Neuron (in vitro differentiated cells): ENCODE measurements at regions not wholly inside any gene's neighbourhood (a gene's known extent, or its start where the extent isn't known, plus 50 kb on each side); places are given as distances from the start of the nearest gene placed in this dataset.
"Not testable (repeated sequence)": the region's sequence is repeated elsewhere in the genome, so short reads cannot be mapped to it uniquely, and the experiment has no call there.

ENCODE experiments used
- H2AFZ ChIP-seq: one replicate; pipeline ENCODE4 v1.6.1; 2013; ENCODE audit warnings: low read depth, mild to moderate bottlenecking, inconsistent platforms, low read length, moderate library complexity
- H3K27me3 ChIP-seq: one replicate; pipeline ENCODE4 v1.6.1; 2013; ENCODE audit warnings: low read length; ENCODE audit not compliant: insufficient read depth
- H3K36me3 ChIP-seq: one replicate; pipeline ENCODE4 v1.6.1; 2013; ENCODE audit warnings: low read length; ENCODE audit not compliant: insufficient read depth
- H3K4me1 ChIP-seq: one replicate; pipeline ENCODE4 v1.6.1; 2013; ENCODE audit warnings: low read length; ENCODE audit not compliant: insufficient read depth
- H3K4me3 ChIP-seq: 2 replicates; pipeline ENCODE4 v1.5.1; 2013; ENCODE audit warnings: mild to moderate bottlenecking, low read length, moderate library complexity
- H3K9me3 ChIP-seq: one replicate; pipeline ENCODE4 v1.6.1; 2013; ENCODE audit warnings: low read length

- H3K4me1 ChIP-seq, result peaks cover 3% of the 10 kb centered on the region
- no peaks in the 10 kb centered on the region for H3K9me3 ChIP-seq
- no peaks in the 10 kb centered on the region for H3K27me3 ChIP-seq
- H2AFZ ChIP-seq, result no peak overlapping the region
- H3K4me3 ChIP-seq, result no peak overlapping the region
- H3K36me3 ChIP-seq, result no peaks in the 10 kb centered on the region
Measured at GRCh38 chr3:146712806-146713205, 107.7 kb upstream of the PLSCR5 start.

- Histone ChIP-seq H3K4me3 (no peak overlapping the region), H2AFZ (no peak overlapping the region), H3K27me3 (no peaks in the 10 kb centered on the region), H3K36me3 (no peaks in the 10 kb centered on the region), H3K9me3 (no peaks in the 10 kb centered on the region), H3K4me1 (peaks cover 3% of the 10 kb centered on the region)
Measured at GRCh38 chr3:146709969-146710368, 104.8 kb upstream of the PLSCR5 start.

- H3K27me3 ChIP-seq, result no peaks in the 10 kb centered on the region
- no peak overlapping the region for H2AFZ ChIP-seq
- H3K4me1 ChIP-seq, result peaks cover 3% of the 10 kb centered on the region
- no peak overlapping the region for H3K4me3 ChIP-seq
- H3K36me3 ChIP-seq, result no peaks in the 10 kb centered on the region
- H3K9me3 ChIP-seq, result no peaks in the 10 kb centered on the region
Measured at GRCh38 chr3:146705225-146705624, 100.1 kb upstream of the PLSCR5 start.

- Histone ChIP-seq H3K4me1 (no peaks in the 10 kb centered on the region), H2AFZ (no peak overlapping the region), H3K4me3 (no peak overlapping the region), H3K9me3 (no peaks in the 10 kb centered on the region), H3K27me3 (no peaks in the 10 kb centered on the region), H3K36me3 (no peaks in the 10 kb centered on the region)
Measured at GRCh38 chr3:146702237-146702636, 97.1 kb upstream of the PLSCR5 start.

GRCh38 chr3:146701246-146701645 lies 96.1 kb upstream of the PLSCR5 start:
- no peaks in the 10 kb centered on the region for H3K4me1 ChIP-seq
- H2AFZ ChIP-seq, result no peak overlapping the region
- no peak overlapping the region for H3K4me3 ChIP-seq
- H3K9me3 ChIP-seq, result no peaks in the 10 kb centered on the region
- no peaks in the 10 kb centered on the region for H3K27me3 ChIP-seq
- no peaks in the 10 kb centered on the region for H3K36me3 ChIP-seq

GRCh38 chr3:146700025-146700424 lies 94.9 kb upstream of the PLSCR5 start:
- not testable (repeated sequence) for H2AFZ ChIP-seq, H3K27me3 ChIP-seq, H3K4me1 ChIP-seq, H3K9me3 ChIP-seq, H3K36me3 ChIP-seq, H3K4me3 ChIP-seq

- Histone ChIP-seq H2AFZ (no peak overlapping the region), H3K27me3 (no peaks in the 10 kb centered on the region), H3K9me3 (no peaks in the 10 kb centered on the region), H3K36me3 (no peaks in the 10 kb centered on the region), H3K4me3 (no peak overlapping the region), H3K4me1 (no peaks in the 10 kb centered on the region)
Measured at GRCh38 chr3:146692254-146692653, 87.1 kb upstream of the PLSCR5 start.

GRCh38 chr3:146685050-146685814 lies 80.1 kb upstream of the PLSCR5 start:
- Histone ChIP-seq H3K27me3 (no peaks in the 10 kb centered on the region), H3K4me3 (no peak overlapping the region), H3K4me1 (peaks cover 5% of the 10 kb centered on the region), H2AFZ (no peak overlapping the region), H3K9me3 (no peaks in the 10 kb centered on the region), H3K36me3 (no peaks in the 10 kb centered on the region)

GRCh38 chr3:146682171-146682570 lies 77.0 kb upstream of the PLSCR5 start:
- Histone ChIP-seq H3K4me1 (peaks cover 7% of the 10 kb centered on the region), H3K4me3 (no peak overlapping the region), H3K9me3 (no peaks in the 10 kb centered on the region), H3K27me3 (no peaks in the 10 kb centered on the region), H2AFZ (no peak overlapping the region), H3K36me3 (no peaks in the 10 kb centered on the region)

GRCh38 chr3:146680617-146681016 lies 75.5 kb upstream of the PLSCR5 start:
- H2AFZ ChIP-seq, result no peak overlapping the region
- no peak overlapping the region for H3K4me3 ChIP-seq
- no peaks in the 10 kb centered on the region for H3K27me3 ChIP-seq
- no peaks in the 10 kb centered on the region for H3K9me3 ChIP-seq
- peaks cover 7% of the 10 kb centered on the region for H3K4me1 ChIP-seq
- no peaks in the 10 kb centered on the region for H3K36me3 ChIP-seq

GRCh38 chr3:146679995-146680394 lies 74.8 kb upstream of the PLSCR5 start:
- H2AFZ ChIP-seq, result no peak overlapping the region
- H3K27me3 ChIP-seq, result no peaks in the 10 kb centered on the region
- H3K9me3 ChIP-seq, result no peaks in the 10 kb centered on the region
- no peaks in the 10 kb centered on the region for H3K36me3 ChIP-seq
- peaks cover 7% of the 10 kb centered on the region for H3K4me1 ChIP-seq
- no peak overlapping the region for H3K4me3 ChIP-seq

- no peaks in the 10 kb centered on the region for H3K9me3 ChIP-seq
- no peaks in the 10 kb centered on the region for H3K27me3 ChIP-seq
- H3K4me1 ChIP-seq, result peaks cover 7% of the 10 kb centered on the region
- no peak overlapping the region for H3K4me3 ChIP-seq
- no peak overlapping the region for H2AFZ ChIP-seq
- H3K36me3 ChIP-seq, result no peaks in the 10 kb centered on the region
Measured at GRCh38 chr3:146679191-146679590, 74.0 kb upstream of the PLSCR5 start.

GRCh38 chr3:146672941-146673340 lies 67.8 kb upstream of the PLSCR5 start:
- H3K27me3 ChIP-seq, result no peaks in the 10 kb centered on the region
- no peak overlapping the region for H3K4me3 ChIP-seq
- no peaks in the 10 kb centered on the region for H3K36me3 ChIP-seq
- H3K9me3 ChIP-seq, result no peaks in the 10 kb centered on the region
- no peaks in the 10 kb centered on the region for H3K4me1 ChIP-seq
- no peak overlapping the region for H2AFZ ChIP-seq

- H3K36me3 ChIP-seq, result no peaks in the 10 kb centered on the region
- no peaks in the 10 kb centered on the region for H3K27me3 ChIP-seq
- H3K4me3 ChIP-seq, result no peak overlapping the region
- H3K9me3 ChIP-seq, result no peaks in the 10 kb centered on the region
- H2AFZ ChIP-seq, result no peak overlapping the region
- H3K4me1 ChIP-seq, result no peaks in the 10 kb centered on the region
Measured at GRCh38 chr3:146664403-146664802, 59.3 kb upstream of the PLSCR5 start.
